ENCODE measurements at regions not wholly inside any gene's neighbourhood (a gene's known extent, or its start where the extent isn't known, plus 50 kb on each side); places are given as distances from the start of the nearest gene placed in this dataset.
A peak's percentile ranks its signal among the peaks of the same experiment; 100 is the strongest.
"Not testable (repeated sequence)": the region's sequence is repeated elsewhere in the genome, so short reads cannot be mapped to it uniquely, and the experiment has no call there.

DNA sequence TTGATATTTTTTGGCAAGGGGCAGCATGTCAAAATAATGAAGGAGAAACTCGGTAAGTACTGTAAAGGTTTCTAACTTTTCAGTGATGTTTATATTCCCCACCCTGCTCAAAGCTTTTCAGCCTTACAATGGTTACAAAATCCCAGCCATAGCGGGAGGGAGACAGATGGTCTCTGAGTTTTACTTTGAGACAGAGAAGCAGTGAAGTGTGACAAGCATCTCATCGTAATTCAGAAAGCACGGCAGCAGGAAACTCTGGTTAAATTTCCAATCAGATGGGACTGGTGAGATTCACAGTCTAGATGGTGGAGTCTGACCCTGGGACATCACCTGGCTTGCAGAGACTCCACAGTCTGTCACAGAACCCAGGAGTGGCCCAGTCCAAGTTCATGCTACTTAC lies 448.0 kb upstream of the AMELY start:
- TF ChIP-seq, protein P1, sequence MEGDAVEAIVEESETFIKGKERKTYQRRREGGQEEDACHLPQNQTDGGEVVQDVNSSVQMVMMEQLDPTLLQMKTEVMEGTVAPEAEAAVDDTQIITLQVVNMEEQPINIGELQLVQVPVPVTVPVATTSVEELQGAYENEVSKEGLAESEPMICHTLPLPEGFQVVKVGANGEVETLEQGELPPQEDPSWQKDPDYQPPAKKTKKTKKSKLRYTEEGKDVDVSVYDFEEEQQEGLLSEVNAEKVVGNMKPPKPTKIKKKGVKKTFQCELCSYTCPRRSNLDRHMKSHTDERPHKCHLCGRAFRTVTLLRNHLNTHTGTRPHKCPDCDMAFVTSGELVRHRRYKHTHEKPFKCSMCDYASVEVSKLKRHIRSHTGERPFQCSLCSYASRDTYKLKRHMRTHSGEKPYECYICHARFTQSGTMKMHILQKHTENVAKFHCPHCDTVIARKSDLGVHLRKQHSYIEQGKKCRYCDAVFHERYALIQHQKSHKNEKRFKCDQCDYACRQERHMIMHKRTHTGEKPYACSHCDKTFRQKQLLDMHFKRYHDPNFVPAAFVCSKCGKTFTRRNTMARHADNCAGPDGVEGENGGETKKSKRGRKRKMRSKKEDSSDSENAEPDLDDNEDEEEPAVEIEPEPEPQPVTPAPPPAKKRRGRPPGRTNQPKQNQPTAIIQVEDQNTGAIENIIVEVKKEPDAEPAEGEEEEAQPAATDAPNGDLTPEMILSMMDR (IDR thresholded peaks at IDR 0.05): no peak

DNA sequence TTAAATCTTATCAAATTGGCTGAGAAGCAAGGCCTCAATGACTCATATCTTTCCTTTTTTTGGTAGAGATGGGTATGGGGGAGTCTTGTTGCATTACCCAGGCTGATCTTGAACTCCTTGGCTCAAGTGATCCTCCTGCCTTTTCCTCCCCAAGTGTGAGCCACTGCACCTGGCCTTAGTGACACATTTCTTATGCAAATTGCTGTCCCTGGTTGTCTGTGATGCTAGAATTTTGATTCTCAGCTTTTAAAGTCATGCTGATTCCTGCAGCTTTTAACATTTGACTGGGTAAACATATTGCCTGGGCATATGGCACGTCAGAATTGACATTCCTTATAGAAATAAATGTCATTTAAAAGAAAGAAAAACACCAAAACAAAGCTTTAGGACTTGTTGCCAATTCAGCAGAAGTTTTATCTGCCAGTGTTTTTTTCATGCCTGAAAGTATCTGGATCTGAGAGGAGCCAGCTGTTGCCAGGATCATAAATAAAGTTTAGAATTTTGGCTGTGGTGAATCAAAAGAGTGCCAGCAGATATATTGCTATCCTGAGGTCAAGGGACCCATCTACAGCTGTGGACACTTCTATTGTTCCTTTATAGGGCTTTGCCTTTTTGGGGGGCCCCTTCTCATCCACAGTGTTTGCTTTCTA lies 446.7 kb upstream of the AMELY start:
- Histone ChIP-seq H3K27me3 (no peaks in the 10 kb centered on the region), H3K4me3 (no peak overlapping the region), H3K36me3 (peaks cover 7% of the 10 kb centered on the region), H3K9me3 (no peaks in the 10 kb centered on the region), H3K27ac (no peak overlapping the region), H3K4me1 (no peaks in the 10 kb centered on the region)
- ATAC-seq: no peak
- DNase-seq: no peak
- TF ChIP-seq, protein P1 (IDR thresholded peaks at IDR 0.05): no peak
- intact Hi-C loops (cut with DNase I): no loop called here

More for the DNA sequence above, 448.0 kb upstream of the AMELY start:
- no peaks in the 10 kb centered on the region for H3K4me1 ChIP-seq
- H3K27ac ChIP-seq: no peak overlapping the region
- ATAC-seq: no peak
- DNase-seq: no peak
- intact Hi-C loops (cut with DNase I): no loop called here
- H3K9me3 ChIP-seq: no peaks in the 10 kb centered on the region
- H3K4me3 ChIP-seq: no peak overlapping the region
- no peaks in the 10 kb centered on the region for H3K27me3 ChIP-seq
- H3K36me3 ChIP-seq: peaks cover 7% of the 10 kb centered on the region

- H3K4me1 ChIP-seq; H3K27me3 ChIP-seq; H3K9me3 ChIP-seq; H3K27ac ChIP-seq; ATAC-seq; H3K36me3 ChIP-seq; intact Hi-C loops (cut with DNase I); DNase-seq; H3K4me3 ChIP-seq: not testable (repeated sequence)
These were observed 444.3 kb upstream of the AMELY start for GRCh38 chrY:7355891-7356290.

GRCh38 chrY:7344661-7345060 lies 433.1 kb upstream of the AMELY start:
- no peaks in the 10 kb centered on the region for H3K36me3 ChIP-seq
- no peaks in the 10 kb centered on the region for H3K9me3 ChIP-seq
- no peak overlapping the region for H3K27ac ChIP-seq
- H3K27me3 ChIP-seq: no peaks in the 10 kb centered on the region
- no peaks in the 10 kb centered on the region for H3K4me1 ChIP-seq
- intact Hi-C loops (cut with DNase I): no loop called here
- TF ChIP-seq, protein P1 (IDR thresholded peaks at IDR 0.05): peak; percentile 63
- H3K4me3 ChIP-seq: no peak overlapping the region
- DNase-seq: no peak
- peak; percentile 69 for ATAC-seq

GRCh38 chrY:7343261-7343660 lies 431.7 kb upstream of the AMELY start:
- Histone ChIP-seq H3K9me3 (no peaks in the 10 kb centered on the region), H3K4me3 (no peak overlapping the region), H3K4me1 (no peaks in the 10 kb centered on the region), H3K36me3 (no peaks in the 10 kb centered on the region), H3K27ac (no peak overlapping the region), H3K27me3 (no peaks in the 10 kb centered on the region)
- ATAC-seq (no peak), DNase-seq (no peak)
- TF ChIP-seq, protein P1 (IDR thresholded peaks at IDR 0.05): no peak
- intact Hi-C loops (cut with DNase I): no loop called here

GRCh38 chrY:7342732-7343131 lies 431.2 kb upstream of the AMELY start:
- H3K36me3 ChIP-seq; DNase-seq; H3K4me3 ChIP-seq; H3K9me3 ChIP-seq; intact Hi-C loops (cut with DNase I); H3K4me1 ChIP-seq; H3K27me3 ChIP-seq; H3K27ac ChIP-seq: not testable (repeated sequence)
- ATAC-seq: peak; percentile 46
